IMR-90 (cell line): ENCODE measurements at regions not wholly inside any gene's neighbourhood (a gene's known extent, or its start where the extent isn't known, plus 50 kb on each side); places are given as distances from the start of the nearest gene placed in this dataset.

Experiments
- ATAC-seq: fragments of 200-7000 bp; cut with Tn5 transposase; 2 replicates; pipeline ENCODE4 v1.9.1; 2020; ENCODE audit warnings: low read depth, mild to moderate bottlenecking, moderate library complexity
- BruUV-seq: library from RNA; stranded (reverse); fragments of 400-500 nt; replicated peaks from 2 replicates; lab custom pipeline; 2021; lab: Mats Ljungman, UMichigan
- CTCF ChIA-PET: fragments of 300-600 bp; formaldehyde crosslinking; extraction: SDS; loops from one replicate; lab custom pipeline; 2021; ENCODE audit warnings: antibody characterized with exemption; lab: Yijun Ruan, JAX
- POLR2A ChIA-PET: fragments of 300-600 bp; sonication (Branson Sonifier 250); formaldehyde crosslinking; loops from one replicate; lab custom pipeline; 2022; ENCODE audit warnings: antibody characterized with exemption; ENCODE audit not compliant: unreplicated experiment; lab: Charles Lee
- DNase-seq: peaks from one replicate; pipeline ENCODE4 v3.0.0; 2013
- H2AFZ ChIP-seq: replicated peaks from 2 replicates; pipeline ENCODE3; 2013; ENCODE audit warnings: low read length, mild to moderate bottlenecking; ENCODE audit not compliant: poor library complexity
- H2AK5ac ChIP-seq: 2 replicates; pipeline ENCODE4 v1.6.1; 2013; ENCODE audit warnings: low read depth, low read length, inconsistent platforms
- H2AK9ac ChIP-seq: replicated peaks from 2 replicates; pipeline ENCODE3; 2013; ENCODE audit warnings: mild to moderate bottlenecking, low read depth, low read length, moderate library complexity; ENCODE audit not compliant: poor library complexity
- H2BK120ac ChIP-seq: 2 replicates; pipeline ENCODE4 v1.6.1; 2013; ENCODE audit warnings: low read depth, low read length, inconsistent platforms
- H2BK15ac ChIP-seq: 3 replicates; pipeline ENCODE4 v1.6.1; 2013; ENCODE audit warnings: low read depth, low read length, inconsistent platforms
- H2BK20ac ChIP-seq: 2 replicates; pipeline ENCODE4 v1.6.1; 2013; ENCODE audit warnings: low read depth, mild to moderate bottlenecking, inconsistent platforms, low read length, moderate library complexity
- H2BK5ac ChIP-seq: 2 replicates; pipeline ENCODE4 v1.6.1; 2013; ENCODE audit warnings: mild to moderate bottlenecking, low read depth, low read length, inconsistent platforms; ENCODE audit not compliant: poor library complexity, severe bottlenecking
- H3K14ac ChIP-seq: replicated peaks from 2 replicates; pipeline ENCODE4 v1.6.1; 2013; ENCODE audit warnings: low read depth, low read length, inconsistent platforms
- H3K18ac ChIP-seq: 2 replicates; pipeline ENCODE4 v1.6.1; 2013; ENCODE audit warnings: low read depth, low read length, control low read depth
- H3K23ac ChIP-seq: 2 replicates; pipeline ENCODE4 v1.6.1; 2013; ENCODE audit warnings: low read depth, low read length, inconsistent platforms
- H3K27ac ChIP-seq: 2 replicates; pipeline ENCODE4 v1.5.1; 2013; ENCODE audit warnings: mild to moderate bottlenecking, control low read depth, low read length; ENCODE audit not compliant: insufficient read depth
- H3K27me3 ChIP-seq: 2 replicates; pipeline ENCODE4 v1.6.1; 2013; ENCODE audit warnings: low read length; ENCODE audit not compliant: control insufficient read depth, insufficient read depth
- H3K36me3 ChIP-seq: 2 replicates; pipeline ENCODE4 v1.6.1; 2013; ENCODE audit warnings: low read length, mixed read lengths; ENCODE audit not compliant: control insufficient read depth, insufficient read depth
- H3K4ac ChIP-seq: 2 replicates; pipeline ENCODE4 v1.6.1; 2013; ENCODE audit warnings: low read depth, low read length, inconsistent platforms
- H3K4me1 ChIP-seq: 2 replicates; pipeline ENCODE4 v1.6.1; 2013; ENCODE audit warnings: low read length, mixed read lengths; ENCODE audit not compliant: control insufficient read depth, insufficient read depth
- H3K4me2 ChIP-seq: 2 replicates; pipeline ENCODE4 v1.6.1; 2013; ENCODE audit warnings: low read depth, mild to moderate bottlenecking, control low read depth, low read length, moderate library complexity
- H3K4me3 ChIP-seq: 2 replicates; pipeline ENCODE4 v1.5.1; 2013; ENCODE audit warnings: low read depth, mild to moderate bottlenecking, control low read depth, low read length, moderate library complexity; ENCODE audit not compliant: insufficient read depth
- H3K56ac ChIP-seq: 2 replicates; pipeline ENCODE4 v1.6.1; 2013; ENCODE audit warnings: low read length, inconsistent platforms; ENCODE audit not compliant: insufficient read depth; ENCODE audit errors: extremely low read depth
- H3K79me1 ChIP-seq, 2 experiments: 2 replicates each; pipeline ENCODE4 v1.6.1; 2013; ENCODE audit warnings: low read length in 2 of 2, inconsistent platforms in 1 of 2, low read depth in 1 of 2
- H3K9ac ChIP-seq: 2 replicates; pipeline ENCODE4 v1.6.1; 2013; ENCODE audit warnings: low read depth, low read length, control low read depth
- H3K9me1 ChIP-seq: 2 replicates; pipeline ENCODE4 v1.6.1; 2013; ENCODE audit warnings: low read length, inconsistent platforms; ENCODE audit not compliant: insufficient read depth
- H3K9me3 ChIP-seq: 2 replicates; pipeline ENCODE4 v1.6.1; 2013; ENCODE audit warnings: low read length; ENCODE audit not compliant: control insufficient read depth, insufficient read depth
- H4K20me1 ChIP-seq: 2 replicates; pipeline ENCODE4 v1.6.1; 2013; ENCODE audit warnings: low read length, inconsistent platforms; ENCODE audit not compliant: insufficient read depth
- H4K5ac ChIP-seq: 2 replicates; pipeline ENCODE4 v1.6.1; 2013; ENCODE audit warnings: mild to moderate bottlenecking, low read depth, low read length, control low read depth
- H4K8ac ChIP-seq, 2 experiments: 2 replicates each; pipeline ENCODE4 v1.6.1; 2013; ENCODE audit warnings: low read depth in 2 of 2, low read length in 2 of 2, control low read depth in 1 of 2, inconsistent platforms in 1 of 2
- H4K91ac ChIP-seq: 2 replicates; pipeline ENCODE4 v1.6.1; 2013; ENCODE audit warnings: low read depth, low read length, inconsistent platforms; ENCODE audit not compliant: insufficient read depth
- BHLHE40 ChIP-seq: fragments of 150-350 bp; IDR thresholded peaks from 2 replicates; pipeline ENCODE4 v1.6.1; 2016; ENCODE audit warnings: mild to moderate bottlenecking, low read depth, low read length
- CHD1 ChIP-seq: IDR thresholded peaks from 2 replicates; pipeline ENCODE4 v1.6.1; 2012; ENCODE audit warnings: low read depth, low read length, improper control_type of control experiment
- FOS ChIP-seq: fragments of 150-350 bp; IDR thresholded peaks from 2 replicates; pipeline ENCODE4 v1.6.1; 2016; ENCODE audit warnings: low read depth, low read length
- MAFK ChIP-seq: IDR thresholded peaks from 2 replicates; pipeline ENCODE4 v1.6.1; 2012; ENCODE audit warnings: low read depth, low read length, improper control_type of control experiment
- POLR2A ChIP-seq: IDR thresholded peaks from 2 replicates; pipeline ENCODE4 v1.6.1; 2012; ENCODE audit warnings: mild to moderate bottlenecking, low read depth, low read length
- RAD21 ChIP-seq: IDR thresholded peaks from 2 replicates; pipeline ENCODE4 v1.6.1; 2012; ENCODE audit warnings: low read length, improper control_type of control experiment
- RFX5 ChIP-seq: IDR thresholded peaks from 2 replicates; pipeline ENCODE4 v1.8.0; 2012; ENCODE audit warnings: low read depth, mild to moderate bottlenecking, low read length, moderate library complexity
- SMC3 ChIP-seq: fragments of 150-350 bp; IDR thresholded peaks from 2 replicates; pipeline ENCODE4 v1.6.1; 2016; ENCODE audit warnings: low read depth, mild to moderate bottlenecking, antibody characterized with exemption, low read length, moderate library complexity
- WGBS, 2 experiments: methylation state at CpG; one replicate each; pipeline versions ENCODE4 v1.1.5 to v1.1.7; 2013; ENCODE audit warnings: missing lambda C conversion rate in 2 of 2; ENCODE audit not compliant: insufficient read length in 1 of 2; ENCODE audit errors: extremely low coverage in 2 of 2; 5-methylcytosine and 5-hydroxymethylcytosine counted together
- dilution Hi-C: fragments of 300-500 bp; cut with HindIII; formaldehyde crosslinking; loops from one replicate; pipeline ENCODE4 v1.14.3; 2018; ENCODE audit warnings: low sequenced_read_pairs; ENCODE audit not compliant: unreplicated experiment
- in situ Hi-C: fragments of 300-500 bp; cut with MboI; formaldehyde crosslinking; loops from 3 replicates; pipeline ENCODE4 v1.14.3; 2019; ENCODE audit warnings: low sequenced_read_pairs, inconsistent platforms, mixed read lengths
- intact Hi-C: fragments of 100-400 bp; cut with micrococcal nuclease; formaldehyde crosslinking; loops from 2 replicates; pipeline ENCODE4 v1.10.0; 2022
- TF ChIP-seq, protein P1 (sequence below): fragments of 150-350 bp; IDR thresholded peaks from 2 replicates; pipeline ENCODE4 v1.6.1; 2016; ENCODE audit warnings: low read depth, mild to moderate bottlenecking, low read length, moderate library complexity, borderline replicate concordance
- TF ChIP-seq, protein P2 (sequence below): conservative IDR thresholded peaks from 2 replicates; pipeline ENCODE4 v1.5.1; 2012; ENCODE audit warnings: mild to moderate bottlenecking, low read depth, low read length, improper control_type of control experiment
- TF ChIP-seq, protein P3 (sequence below): fragments of 150-350 bp; IDR thresholded peaks from 2 replicates; pipeline ENCODE4 v1.6.1; 2017; ENCODE audit warnings: mild to moderate bottlenecking, antibody characterized with exemption, low read length, low read depth

DNA sequence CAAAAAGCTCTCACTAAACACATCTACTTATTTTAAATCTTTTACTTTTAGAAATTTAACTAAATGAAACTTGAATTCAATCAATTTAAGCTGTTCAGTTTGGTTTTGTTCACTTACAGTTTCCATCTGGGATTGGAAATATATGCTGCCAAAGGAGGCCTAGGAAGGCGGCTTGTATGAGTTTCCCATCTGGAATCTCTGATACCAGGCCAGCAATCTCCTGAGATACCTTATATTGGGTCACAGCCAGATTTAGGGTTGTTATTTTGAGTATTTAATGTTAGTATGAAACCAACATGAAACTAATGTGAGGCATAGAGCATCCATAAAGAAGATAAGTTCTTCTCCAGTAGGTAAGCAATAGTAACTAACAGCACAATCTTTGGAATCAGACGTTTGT, 94.6 kb downstream of the GMNC start:
- H3K27me3 ChIP-seq: no peaks in the 10 kb centered on the region
- WGBS, 2 experiments: no CpG with 5 or more reads among the region's 2 CpGs
- ATAC-seq: no peak
- no peak overlapping the region for H3K4ac ChIP-seq
- no peak overlapping the region for H3K56ac ChIP-seq
- H2BK15ac ChIP-seq: no peak overlapping the region
- dilution Hi-C loops (no loop called here), in situ Hi-C loops (no loop called here), intact Hi-C loops (no loop called here)
- H2AK5ac ChIP-seq: no peak overlapping the region
- no peaks in the 10 kb centered on the region for H3K79me1 ChIP-seq
- ChIA-PET CTCF (interaction anchor here (1.1 kb wide), 1 partner anchor 15 kb away, joined by 3 read pairs; no protein-coding TSS in a partner anchor), POLR2A (no interaction called here)
- no peak overlapping the region for H3K9ac ChIP-seq
- no peaks in the 10 kb centered on the region for H3K4me1 ChIP-seq
- no peak overlapping the region for H2BK5ac ChIP-seq
- no peak overlapping the region for H4K91ac ChIP-seq
- no peak overlapping the region for H2BK120ac ChIP-seq
- H4K5ac ChIP-seq: no peak overlapping the region
- no peak for DNase-seq
- H2AK9ac ChIP-seq: no peak overlapping the region
- H3K9me1 ChIP-seq: no peaks in the 10 kb centered on the region
- no peaks in the 10 kb centered on the region for H3K36me3 ChIP-seq
- H4K20me1 ChIP-seq: no peaks in the 10 kb centered on the region
- H3K23ac ChIP-seq: no peak overlapping the region
- no peaks in the 10 kb centered on the region; the same call in 1 of the 2 replicates for H3K9me3 ChIP-seq
- TF ChIP-seq, protein P1, sequence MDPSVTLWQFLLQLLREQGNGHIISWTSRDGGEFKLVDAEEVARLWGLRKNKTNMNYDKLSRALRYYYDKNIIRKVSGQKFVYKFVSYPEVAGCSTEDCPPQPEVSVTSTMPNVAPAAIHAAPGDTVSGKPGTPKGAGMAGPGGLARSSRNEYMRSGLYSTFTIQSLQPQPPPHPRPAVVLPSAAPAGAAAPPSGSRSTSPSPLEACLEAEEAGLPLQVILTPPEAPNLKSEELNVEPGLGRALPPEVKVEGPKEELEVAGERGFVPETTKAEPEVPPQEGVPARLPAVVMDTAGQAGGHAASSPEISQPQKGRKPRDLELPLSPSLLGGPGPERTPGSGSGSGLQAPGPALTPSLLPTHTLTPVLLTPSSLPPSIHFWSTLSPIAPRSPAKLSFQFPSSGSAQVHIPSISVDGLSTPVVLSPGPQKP: no peak
- TF ChIP-seq RFX5: no peak
- TF ChIP-seq, protein P2, sequence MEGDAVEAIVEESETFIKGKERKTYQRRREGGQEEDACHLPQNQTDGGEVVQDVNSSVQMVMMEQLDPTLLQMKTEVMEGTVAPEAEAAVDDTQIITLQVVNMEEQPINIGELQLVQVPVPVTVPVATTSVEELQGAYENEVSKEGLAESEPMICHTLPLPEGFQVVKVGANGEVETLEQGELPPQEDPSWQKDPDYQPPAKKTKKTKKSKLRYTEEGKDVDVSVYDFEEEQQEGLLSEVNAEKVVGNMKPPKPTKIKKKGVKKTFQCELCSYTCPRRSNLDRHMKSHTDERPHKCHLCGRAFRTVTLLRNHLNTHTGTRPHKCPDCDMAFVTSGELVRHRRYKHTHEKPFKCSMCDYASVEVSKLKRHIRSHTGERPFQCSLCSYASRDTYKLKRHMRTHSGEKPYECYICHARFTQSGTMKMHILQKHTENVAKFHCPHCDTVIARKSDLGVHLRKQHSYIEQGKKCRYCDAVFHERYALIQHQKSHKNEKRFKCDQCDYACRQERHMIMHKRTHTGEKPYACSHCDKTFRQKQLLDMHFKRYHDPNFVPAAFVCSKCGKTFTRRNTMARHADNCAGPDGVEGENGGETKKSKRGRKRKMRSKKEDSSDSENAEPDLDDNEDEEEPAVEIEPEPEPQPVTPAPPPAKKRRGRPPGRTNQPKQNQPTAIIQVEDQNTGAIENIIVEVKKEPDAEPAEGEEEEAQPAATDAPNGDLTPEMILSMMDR: no peak
- no peak for TF ChIP-seq FOS
- no peak for TF ChIP-seq SMC3
- no peak for TF ChIP-seq MAFK
- no peak for TF ChIP-seq RAD21
- TF ChIP-seq CHD1: no peak
- no peak for TF ChIP-seq POLR2A
- TF ChIP-seq BHLHE40: no peak
- TF ChIP-seq, protein P3, sequence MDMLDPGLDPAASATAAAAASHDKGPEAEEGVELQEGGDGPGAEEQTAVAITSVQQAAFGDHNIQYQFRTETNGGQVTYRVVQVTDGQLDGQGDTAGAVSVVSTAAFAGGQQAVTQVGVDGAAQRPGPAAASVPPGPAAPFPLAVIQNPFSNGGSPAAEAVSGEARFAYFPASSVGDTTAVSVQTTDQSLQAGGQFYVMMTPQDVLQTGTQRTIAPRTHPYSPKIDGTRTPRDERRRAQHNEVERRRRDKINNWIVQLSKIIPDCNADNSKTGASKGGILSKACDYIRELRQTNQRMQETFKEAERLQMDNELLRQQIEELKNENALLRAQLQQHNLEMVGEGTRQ: no peak
- BruUV-seq: no TSS peak
- no peak overlapping the region for H3K27ac ChIP-seq
- H3K18ac ChIP-seq: no peak overlapping the region
- no peak overlapping the region for H2AFZ ChIP-seq
- no peak overlapping the region for H2BK20ac ChIP-seq
- no peak overlapping the region for H3K4me2 ChIP-seq
- H4K8ac ChIP-seq: no peak overlapping the region
- no peak overlapping the region for H3K4me3 ChIP-seq
- H3K14ac ChIP-seq: no peak overlapping the region
